GM23338 (cell line): ENCODE measurements at regions not wholly inside any gene's neighbourhood (a gene's known extent, or its start where the extent isn't known, plus 50 kb on each side); places are given as distances from the start of the nearest gene placed in this dataset.

Experiments
- ATAC-seq: fragments of 200-7000 bp; cut with Tn5 transposase; 3 replicates; pipeline ENCODE4 v1.9.1; 2020
- DNase-seq: peaks from one replicate; pipeline ENCODE4 v3.0.0-alpha.2; 2015; ENCODE audit warnings: low spot score
- H2AFZ ChIP-seq: fragments of 200-600 bp; sonication (generic); 2 replicates; pipeline ENCODE4 v1.8.0; 2016; ENCODE audit warnings: antibody characterized with exemption, mild to moderate bottlenecking, moderate library complexity
- H3F3A ChIP-seq: fragments of 200-600 bp; sonication (generic); replicated peaks from 2 replicates; pipeline ENCODE4 v1.8.0; 2017; ENCODE audit warnings: antibody characterized with exemption, mixed run types, low read depth
- H3K27ac ChIP-seq: fragments of 200-600 bp; sonication (generic); 2 replicates; pipeline ENCODE4 v1.6.1; 2016; ENCODE audit warnings: low read depth
- H3K27me3 ChIP-seq: fragments of 200-600 bp; sonication (generic); 2 replicates; pipeline ENCODE4 v1.8.0; 2016; ENCODE audit warnings: mild to moderate bottlenecking, mixed run types, moderate library complexity; ENCODE audit not compliant: insufficient read depth
- H3K36me3 ChIP-seq: fragments of 200-600 bp; sonication (generic); 2 replicates; pipeline ENCODE4 v1.8.0; 2016; ENCODE audit warnings: mild to moderate bottlenecking; ENCODE audit not compliant: insufficient read depth
- H3K4me1 ChIP-seq: fragments of 200-600 bp; sonication (generic); 2 replicates; pipeline ENCODE4 v1.8.0; 2016; ENCODE audit warnings: mild to moderate bottlenecking, moderate library complexity; ENCODE audit not compliant: insufficient read depth
- H3K4me2 ChIP-seq: fragments of 200-600 bp; sonication (generic); 2 replicates; pipeline ENCODE4 v1.7.1; 2017; ENCODE audit warnings: mixed run types
- H3K4me3 ChIP-seq: fragments of 200-600 bp; sonication (generic); 2 replicates; pipeline ENCODE4 v1.6.1; 2016; ENCODE audit warnings: mixed run types
- H3K79me2 ChIP-seq: fragments of 200-600 bp; sonication (generic); replicated peaks from 2 replicates; pipeline ENCODE4 v1.8.0; 2017; ENCODE audit warnings: mild to moderate bottlenecking; ENCODE audit not compliant: insufficient read depth
- H3K9me2 ChIP-seq: fragments of 200-600 bp; sonication (generic); 2 replicates; pipeline ENCODE4 v1.8.0; 2017; ENCODE audit not compliant: insufficient read depth
- H4K20me1 ChIP-seq: fragments of 200-600 bp; sonication (generic); replicated peaks from 2 replicates; pipeline ENCODE4 v1.8.0; 2017; ENCODE audit warnings: mild to moderate bottlenecking; ENCODE audit not compliant: insufficient read depth
- H3K27ac Mint-ChIP-seq: 2 replicates; pipeline ENCODE4 v1.8.0; 2020; ENCODE audit warnings: inconsistent platforms, mild to moderate bottlenecking, moderate library complexity, mixed read lengths
- H3K27me3 Mint-ChIP-seq: 3 replicates; pipeline ENCODE4 v1.8.0; 2022; ENCODE audit warnings: low read depth, mild to moderate bottlenecking, moderate library complexity, mixed read lengths, inconsistent platforms; ENCODE audit not compliant: insufficient read depth, poor library complexity
- H3K36me3 Mint-ChIP-seq: 3 replicates; pipeline ENCODE4 v1.8.0; 2021; ENCODE audit warnings: low read depth, mild to moderate bottlenecking, inconsistent platforms, moderate library complexity, mixed read lengths
- H3K4me1 Mint-ChIP-seq: 3 replicates; pipeline ENCODE4 v1.8.0; 2020; ENCODE audit warnings: mild to moderate bottlenecking, inconsistent platforms, mixed read lengths
- H3K4me3 Mint-ChIP-seq: 3 replicates; pipeline ENCODE4 v1.8.0; 2021; ENCODE audit warnings: moderate library complexity, mild to moderate bottlenecking, inconsistent platforms, mixed read lengths
- H3K9me3 Mint-ChIP-seq: 3 replicates; pipeline ENCODE4 v1.8.0; 2020; ENCODE audit warnings: moderate library complexity, mild to moderate bottlenecking, inconsistent platforms, mixed read lengths
- CREB1 ChIP-seq: fragments of 250-450 bp; sonication (Bioruptor Pico); IDR thresholded peaks from 2 replicates; pipeline ENCODE4 v1.5.0; 2020; ENCODE audit warnings: low read depth, mild to moderate bottlenecking, moderate library complexity
- EZH2 ChIP-seq: fragments of 200-600 bp; sonication (generic); IDR thresholded peaks from one replicate; pipeline ENCODE4 v1.8.0; 2017; ENCODE audit warnings: antibody characterized with exemption, mild to moderate bottlenecking, low read depth; ENCODE audit not compliant: unreplicated experiment
- EZH2phosphoT487 ChIP-seq: fragments of 200-600 bp; sonication (generic); IDR thresholded peaks from one replicate; pipeline ENCODE4 v1.8.1; 2018; ENCODE audit warnings: antibody characterized with exemption; ENCODE audit not compliant: unreplicated experiment
- POLR2AphosphoS5 ChIP-seq: IDR thresholded peaks from 2 replicates; pipeline ENCODE4 v1.6.1; 2016; ENCODE audit warnings: antibody characterized with exemption, low read depth
- ZNF114 ChIP-seq: fragments of 250-450 bp; sonication (Bioruptor Pico); IDR thresholded peaks from 2 replicates; pipeline ENCODE4 v1.5.0; 2020; ENCODE audit warnings: mild to moderate bottlenecking, moderate library complexity
- ZNF462 ChIP-seq: fragments of 250-450 bp; sonication (Bioruptor Pico); IDR thresholded peaks from 2 replicates; pipeline ENCODE4 v1.5.0; 2020; ENCODE audit warnings: mild to moderate bottlenecking, moderate library complexity
- TF ChIP-seq, protein P1 (sequence below), 2 experiments: fragments of 200-600 bp in 1 of 2; sonication (generic) in 1 of 2; conservative IDR thresholded peaks; 2 replicates each; pipeline versions ENCODE4 v1.5.1 to v1.6.1; 2016 to 2017; ENCODE audit warnings: antibody characterized with exemption in 2 of 2, low read depth in 2 of 2, mild to moderate bottlenecking in 2 of 2, moderate library complexity in 1 of 2

GRCh38 chr3:135581806-135582205, 383.7 kb upstream of the PPP2R3A start:
- Mint-ChIP-seq H3K27ac (no peak overlapping the region), H3K4me3 (no peak overlapping the region), H3K9me3 (peaks cover 27% of the 10 kb centered on the region), H3K27me3 (peaks cover 2% of the 10 kb centered on the region), H3K4me1 (peaks cover 11% of the 10 kb centered on the region), H3K36me3 (peaks cover 17% of the 10 kb centered on the region)
- H3K27me3 ChIP-seq = no peaks in the 10 kb centered on the region
- ATAC-seq = no peak
- no peaks in the 10 kb centered on the region for H4K20me1 ChIP-seq
- H3K36me3 ChIP-seq = no peaks in the 10 kb centered on the region
- H3K4me3 ChIP-seq = no peak overlapping the region
- no peak overlapping the region for H3K4me2 ChIP-seq
- no peak for TF ChIP-seq POLR2AphosphoS5
- no peak for TF ChIP-seq CREB1 (CRISPR knock-in tag)
- no peak for TF ChIP-seq ZNF462 (CRISPR knock-in tag)
- no peak for TF ChIP-seq EZH2phosphoT487
- TF ChIP-seq, protein P1, sequence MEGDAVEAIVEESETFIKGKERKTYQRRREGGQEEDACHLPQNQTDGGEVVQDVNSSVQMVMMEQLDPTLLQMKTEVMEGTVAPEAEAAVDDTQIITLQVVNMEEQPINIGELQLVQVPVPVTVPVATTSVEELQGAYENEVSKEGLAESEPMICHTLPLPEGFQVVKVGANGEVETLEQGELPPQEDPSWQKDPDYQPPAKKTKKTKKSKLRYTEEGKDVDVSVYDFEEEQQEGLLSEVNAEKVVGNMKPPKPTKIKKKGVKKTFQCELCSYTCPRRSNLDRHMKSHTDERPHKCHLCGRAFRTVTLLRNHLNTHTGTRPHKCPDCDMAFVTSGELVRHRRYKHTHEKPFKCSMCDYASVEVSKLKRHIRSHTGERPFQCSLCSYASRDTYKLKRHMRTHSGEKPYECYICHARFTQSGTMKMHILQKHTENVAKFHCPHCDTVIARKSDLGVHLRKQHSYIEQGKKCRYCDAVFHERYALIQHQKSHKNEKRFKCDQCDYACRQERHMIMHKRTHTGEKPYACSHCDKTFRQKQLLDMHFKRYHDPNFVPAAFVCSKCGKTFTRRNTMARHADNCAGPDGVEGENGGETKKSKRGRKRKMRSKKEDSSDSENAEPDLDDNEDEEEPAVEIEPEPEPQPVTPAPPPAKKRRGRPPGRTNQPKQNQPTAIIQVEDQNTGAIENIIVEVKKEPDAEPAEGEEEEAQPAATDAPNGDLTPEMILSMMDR (conservative IDR thresholded peaks at IDR 0.05; ENCODE audit: low read depth in 2 of 2) = no peak
- no peak for TF ChIP-seq EZH2
- no peak for TF ChIP-seq ZNF114 (CRISPR knock-in tag)
- H3K9me2 ChIP-seq = peaks cover 4% of the 10 kb centered on the region; the same call in 1 of the 2 replicates
- H3K79me2 ChIP-seq = no peaks in the 10 kb centered on the region
- DNase-seq = no peak
- no peak overlapping the region for H3K27ac ChIP-seq
- no peaks in the 10 kb centered on the region for H3F3A ChIP-seq
- no peak overlapping the region for H2AFZ ChIP-seq
- no peaks in the 10 kb centered on the region for H3K4me1 ChIP-seq
